GM12878 (cell line): ENCODE measurements at regions not wholly inside any gene's neighbourhood (a gene's known extent, or its start where the extent isn't known, plus 50 kb on each side); places are given as distances from the start of the nearest gene placed in this dataset.

ENCODE experiments used
- BACH1 ChIP-seq: fragments of 450-650 bp; IDR thresholded peaks from 2 replicates; pipeline ENCODE4 v1.6.1; 2017; ENCODE audit warnings: mild to moderate bottlenecking, borderline replicate concordance
- EP300 ChIP-seq, 2 experiments: fragments of 150-350 bp in 1 of 2; IDR thresholded peaks; 2 replicates each; pipeline ENCODE4 v1.6.1; 2011 to 2012; ENCODE audit warnings: low read depth in 2 of 2, low read length in 2 of 2, borderline replicate concordance in 1 of 2, improper control_type of control experiment in 1 of 2, inconsistent platforms in 1 of 2; ENCODE audit not compliant: control insufficient read depth in 1 of 2
- KAT2A ChIP-seq: conservative IDR thresholded peaks from 2 replicates; pipeline ENCODE4 v1.6.1; 2011; ENCODE audit warnings: low read depth, low read length; ENCODE audit not compliant: control insufficient read depth
- MAX ChIP-seq: IDR thresholded peaks from 2 replicates; pipeline ENCODE4 v1.6.1; 2012; ENCODE audit warnings: low read depth, low read length, improper control_type of control experiment
- NFIC ChIP-seq: IDR thresholded peaks from 2 replicates; pipeline ENCODE4 v1.6.1; 2012; ENCODE audit warnings: low read depth, mild to moderate bottlenecking, inconsistent platforms, low read length, moderate library complexity
- RAD21 ChIP-seq: IDR thresholded peaks from 2 replicates; pipeline ENCODE4 v1.6.1; 2011; ENCODE audit warnings: mild to moderate bottlenecking, low read depth, low read length, moderate library complexity; ENCODE audit not compliant: insufficient read depth
- ZNF274 ChIP-seq: IDR thresholded peaks from one replicate; pipeline ENCODE4 v1.8.0; 2011; ENCODE audit not compliant: insufficient read length, insufficient read depth

- TF ChIP-seq BACH1 (no peak), NFIC (no peak), RAD21 (no peak), ZNF274 (no peak), EP300 (IDR thresholded peaks at IDR 0.05; ENCODE audit: borderline replicate concordance in 1 of 2, control insufficient read depth in 1 of 2, low read depth in 2 of 2, low read length in 2 of 2) (no peak), MAX (no peak), KAT2A (no peak)
These were observed 54.4 kb upstream of the MEF2C start for GRCh38 chr5:88937406-88937805.
